ENCODE measurements at regions not wholly inside any gene's neighbourhood (a gene's known extent, or its start where the extent isn't known, plus 50 kb on each side); places are given as distances from the start of the nearest gene placed in this dataset.

DNA sequence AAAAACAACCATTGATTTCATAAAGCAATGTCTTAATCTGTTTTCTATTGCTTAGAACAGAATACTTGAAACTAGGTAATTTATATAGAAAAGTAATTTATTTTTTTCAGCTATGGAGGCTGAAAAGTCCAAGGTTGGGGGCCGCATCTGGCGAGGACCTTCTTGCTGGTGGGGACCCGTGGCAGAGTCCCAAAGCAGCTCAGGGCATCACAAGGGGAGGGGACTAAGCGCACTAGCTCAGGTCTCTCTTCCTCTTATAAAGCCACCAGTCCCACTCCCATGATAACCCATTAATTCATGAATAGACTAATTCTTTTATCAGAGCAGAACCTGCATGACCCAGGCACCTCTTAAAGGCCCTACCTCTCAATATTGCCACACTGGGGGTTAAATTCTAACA lies 87.2 kb upstream of the KLF13 start:
- intact Hi-C loops (cut with DNase I) = no loop called here
- no peak overlapping the region for H3K27ac ChIP-seq

GRCh38 chr15:31241888-31242522 lies 84.6 kb upstream of the KLF13 start:
- Histone ChIP-seq H3K9me3 (no peaks in the 10 kb centered on the region), H3K36me3 (no peaks in the 10 kb centered on the region), H3K27ac (no peak overlapping the region), H3K27me3 (ENCODE audit: low read depth) (no peaks in the 10 kb centered on the region), H3K4me3 (no peak overlapping the region), H3K4me1 (peaks cover 4% of the 10 kb centered on the region)
- no peak for TF ChIP-seq CTCF (IDR thresholded peaks at IDR 0.05)
- ATAC-seq (no peak), DNase-seq (no peak)
- intact Hi-C loops (cut with DNase I) = no loop called here

More for the DNA sequence above, 87.2 kb upstream of the KLF13 start:
- TF ChIP-seq CTCF (IDR thresholded peaks at IDR 0.05) = no peak
- ATAC-seq = no peak
- no peaks in the 10 kb centered on the region for H3K36me3 ChIP-seq
- H3K4me3 ChIP-seq = no peak overlapping the region
- H3K27me3 ChIP-seq (ENCODE audit: low read depth) = no peaks in the 10 kb centered on the region
- no peaks in the 10 kb centered on the region for H3K9me3 ChIP-seq
- no peak for DNase-seq
- peaks cover 21% of the 10 kb centered on the region for H3K4me1 ChIP-seq

- no peak for TF ChIP-seq CTCF (IDR thresholded peaks at IDR 0.05)
- Histone ChIP-seq H3K27me3 (ENCODE audit: low read depth) (no peaks in the 10 kb centered on the region), H3K4me1 (no peaks in the 10 kb centered on the region), H3K4me3 (no peak overlapping the region), H3K27ac (no peak overlapping the region), H3K36me3 (no peaks in the 10 kb centered on the region), H3K9me3 (no peaks in the 10 kb centered on the region)
- no peak for ATAC-seq
- DNase-seq = no peak
- intact Hi-C loops (cut with DNase I) = no loop called here
Observed at GRCh38 chr15:31243895-31244294, 82.7 kb upstream of the KLF13 start.

DNA sequence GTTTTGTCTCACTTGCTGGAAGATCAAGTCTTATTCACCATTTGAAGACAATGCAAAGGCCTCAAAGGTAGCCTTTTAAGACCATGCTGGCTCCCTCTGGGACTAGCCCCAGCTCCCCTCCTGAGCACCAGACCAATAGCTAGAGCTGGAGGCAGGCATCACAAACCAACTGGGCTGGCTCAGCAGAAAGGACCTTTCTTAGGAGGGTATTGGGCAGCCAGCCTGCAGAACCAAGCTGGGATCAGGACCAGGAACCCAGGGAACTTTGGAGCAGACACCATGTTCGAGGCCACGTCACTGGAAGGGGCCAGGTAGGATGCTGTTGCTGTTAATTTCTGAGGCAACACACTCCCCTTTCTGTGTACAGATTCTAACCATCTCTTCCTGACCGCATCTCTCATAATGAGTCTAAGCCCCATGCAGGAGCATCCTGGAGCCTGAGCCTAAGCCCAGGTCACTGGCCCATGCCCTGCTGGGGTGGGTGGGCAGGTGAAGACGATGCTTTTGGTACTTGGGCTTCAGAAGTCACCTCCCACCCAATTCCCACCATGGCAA lies 81.4 kb upstream of the KLF13 start:
- Histone ChIP-seq H3K9me3 (no peaks in the 10 kb centered on the region), H3K36me3 (no peaks in the 10 kb centered on the region), H3K4me1 (no peaks in the 10 kb centered on the region), H3K27me3 (ENCODE audit: low read depth) (no peaks in the 10 kb centered on the region), H3K27ac (no peak overlapping the region), H3K4me3 (no peak overlapping the region)
- intact Hi-C loops (cut with DNase I) = no loop called here
- ATAC-seq = no peak
- no peak for TF ChIP-seq CTCF (IDR thresholded peaks at IDR 0.05)
- DNase-seq = no peak

DNA sequence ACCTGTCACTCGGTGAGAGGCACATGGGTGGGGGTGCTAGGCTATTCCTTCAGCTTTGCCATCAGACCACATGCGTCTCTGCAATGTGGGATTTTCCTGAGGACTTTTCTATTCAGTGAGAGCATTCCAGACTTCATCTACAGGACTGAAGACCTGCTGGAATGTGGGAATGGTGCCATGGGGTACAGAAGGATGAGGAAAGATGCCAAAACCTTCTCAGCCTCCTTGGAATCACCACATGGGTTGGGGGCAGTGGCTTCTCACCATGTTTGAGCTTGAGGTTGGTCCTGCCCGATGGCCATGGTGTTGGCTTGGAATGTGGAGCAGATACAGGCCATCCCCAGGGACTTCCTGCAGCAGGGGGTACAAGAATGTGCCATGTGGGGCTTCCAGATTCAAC lies 80.9 kb upstream of the KLF13 start:
- DNase-seq (no peak), ATAC-seq (no peak)
- H3K36me3 ChIP-seq = no peaks in the 10 kb centered on the region
- no peak for TF ChIP-seq CTCF (IDR thresholded peaks at IDR 0.05)
- no peaks in the 10 kb centered on the region for H3K9me3 ChIP-seq
- intact Hi-C loops (cut with DNase I) = no loop called here
- H3K4me3 ChIP-seq = no peak overlapping the region
- no peak overlapping the region for H3K27ac ChIP-seq
- H3K27me3 ChIP-seq (ENCODE audit: low read depth) = no peaks in the 10 kb centered on the region
- H3K4me1 ChIP-seq = no peaks in the 10 kb centered on the region

Measured in lower lobe of right lung (tissue), 2 donors.